BLaER1 (cell line): ENCODE measurements at regions not wholly inside any gene's neighbourhood (a gene's known extent, or its start where the extent isn't known, plus 50 kb on each side); places are given as distances from the start of the nearest gene placed in this dataset.

ENCODE experiments used
- H3K27ac ChIP-seq: shearing (Covaris generic); formaldehyde crosslinking; 2 replicates; pipeline ENCODE4 v1.8.1; 2022
- H3K27me3 ChIP-seq: shearing (Covaris generic); formaldehyde crosslinking; 2 replicates; pipeline ENCODE4 v1.8.1; 2022
- H3K36me3 ChIP-seq: shearing (Covaris generic); formaldehyde crosslinking; 2 replicates; pipeline ENCODE4 v1.8.1; 2022
- H3K4me1 ChIP-seq: shearing (Covaris generic); formaldehyde crosslinking; 2 replicates; pipeline ENCODE4 v1.8.1; 2022
- H3K4me2 ChIP-seq: shearing (Covaris generic); formaldehyde crosslinking; 2 replicates; pipeline ENCODE4 v1.8.1; 2022
- H3K4me3 ChIP-seq: shearing (Covaris generic); formaldehyde crosslinking; 2 replicates; pipeline ENCODE4 v1.8.1; 2022
- H3K9ac ChIP-seq: shearing (Covaris generic); formaldehyde crosslinking; 2 replicates; pipeline ENCODE4 v1.8.1; 2022
- H3K9me3 ChIP-seq: shearing (Covaris generic); formaldehyde crosslinking; 2 replicates; pipeline ENCODE4 v1.8.1; 2022
- H4K20me1 ChIP-seq: shearing (Covaris generic); formaldehyde crosslinking; 2 replicates; pipeline ENCODE4 v1.8.1; 2022
- Cebpa-rat ChIP-seq: shearing (Covaris generic); IDR thresholded peaks from 2 replicates; pipeline ENCODE4 v1.8.1; 2022

DNA sequence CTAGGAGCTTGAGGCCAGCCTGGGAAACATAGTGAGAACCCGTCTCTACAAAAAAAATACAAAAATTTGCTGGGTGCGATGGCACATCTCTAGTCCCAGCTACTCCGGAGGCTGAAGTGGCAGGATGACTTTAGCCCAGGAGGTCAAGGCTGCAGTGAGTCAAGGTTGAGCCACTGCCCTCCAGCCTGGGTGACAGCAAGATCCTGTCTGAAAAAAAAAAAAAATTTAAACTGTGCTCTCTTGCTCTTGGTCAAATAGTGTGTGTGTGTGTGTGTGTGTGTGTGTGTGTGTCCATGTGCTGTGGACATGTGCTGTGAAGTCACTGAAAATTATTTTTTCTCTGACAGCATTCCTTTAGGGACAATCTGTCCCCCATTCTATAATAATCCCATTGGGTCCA is 62.1 kb upstream of the TCF7L2 start:
- no peak overlapping the region for H3K27ac ChIP-seq
- H4K20me1 ChIP-seq, result no peaks in the 10 kb centered on the region
- H3K4me2 ChIP-seq, result no peak overlapping the region
- no peaks in the 10 kb centered on the region for H3K36me3 ChIP-seq
- peaks cover 19% of the 10 kb centered on the region for H3K9me3 ChIP-seq
- no peak overlapping the region for H3K4me3 ChIP-seq
- no peak for TF ChIP-seq Cebpa-rat
- no peaks in the 10 kb centered on the region for H3K27me3 ChIP-seq
- H3K4me1 ChIP-seq, result peaks cover 7% of the 10 kb centered on the region
- H3K9ac ChIP-seq, result no peak overlapping the region

- Histone ChIP-seq H4K20me1 (no peaks in the 10 kb centered on the region), H3K4me2 (no peak overlapping the region; the same call in 1 of the 2 replicates), H3K36me3 (no peaks in the 10 kb centered on the region), H3K4me3 (no peak overlapping the region), H3K27ac (no peak overlapping the region), H3K4me1 (no peaks in the 10 kb centered on the region), H3K9ac (no peak overlapping the region), H3K27me3 (no peaks in the 10 kb centered on the region), H3K9me3 (peaks cover 11% of the 10 kb centered on the region; the same call in 1 of the 2 replicates)
- TF ChIP-seq Cebpa-rat, result no peak
These were observed 54.8 kb upstream of the TCF7L2 start for GRCh38 chr10:112895292-112895691.

GRCh38 chr10:112896273-112896672 is 53.8 kb upstream of the TCF7L2 start:
- no peak overlapping the region for H3K9ac ChIP-seq
- no peaks in the 10 kb centered on the region for H3K4me1 ChIP-seq
- no peaks in the 10 kb centered on the region for H4K20me1 ChIP-seq
- no peak for TF ChIP-seq Cebpa-rat
- H3K36me3 ChIP-seq, result no peaks in the 10 kb centered on the region
- no peak overlapping the region for H3K27ac ChIP-seq
- no peaks in the 10 kb centered on the region for H3K27me3 ChIP-seq
- peaks cover 11% of the 10 kb centered on the region; the same call in 1 of the 2 replicates for H3K9me3 ChIP-seq
- no peak overlapping the region for H3K4me2 ChIP-seq
- H3K4me3 ChIP-seq, result no peak overlapping the region

DNA sequence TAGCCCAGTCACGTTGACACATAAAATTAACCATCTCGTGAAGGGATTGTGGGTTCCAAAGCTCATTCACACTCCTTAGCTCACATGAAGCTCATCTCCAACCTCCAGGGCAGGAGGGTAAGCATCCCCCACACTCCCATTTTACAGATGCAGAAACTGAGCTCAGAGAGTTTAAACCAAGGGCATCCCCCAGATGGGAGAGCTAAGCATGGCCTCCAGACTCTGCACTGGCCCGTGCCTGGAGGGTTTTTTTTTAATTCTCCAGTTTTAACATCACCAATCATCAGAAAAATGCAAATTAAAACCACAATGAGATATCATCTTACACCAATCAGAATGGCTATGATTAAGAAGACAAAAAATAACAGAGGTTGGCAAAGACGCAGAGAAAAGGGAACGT is 53.3 kb upstream of the TCF7L2 start:
- no peaks in the 10 kb centered on the region for H3K4me1 ChIP-seq
- no peaks in the 10 kb centered on the region for H3K36me3 ChIP-seq
- no peak overlapping the region for H3K9ac ChIP-seq
- H3K4me2 ChIP-seq, result no peak overlapping the region
- no peaks in the 10 kb centered on the region for H4K20me1 ChIP-seq
- no peak overlapping the region for H3K27ac ChIP-seq
- no peak for TF ChIP-seq Cebpa-rat
- H3K27me3 ChIP-seq, result no peaks in the 10 kb centered on the region
- H3K9me3 ChIP-seq, result peaks cover 8% of the 10 kb centered on the region; the same call in 1 of the 2 replicates
- no peak overlapping the region for H3K4me3 ChIP-seq

DNA sequence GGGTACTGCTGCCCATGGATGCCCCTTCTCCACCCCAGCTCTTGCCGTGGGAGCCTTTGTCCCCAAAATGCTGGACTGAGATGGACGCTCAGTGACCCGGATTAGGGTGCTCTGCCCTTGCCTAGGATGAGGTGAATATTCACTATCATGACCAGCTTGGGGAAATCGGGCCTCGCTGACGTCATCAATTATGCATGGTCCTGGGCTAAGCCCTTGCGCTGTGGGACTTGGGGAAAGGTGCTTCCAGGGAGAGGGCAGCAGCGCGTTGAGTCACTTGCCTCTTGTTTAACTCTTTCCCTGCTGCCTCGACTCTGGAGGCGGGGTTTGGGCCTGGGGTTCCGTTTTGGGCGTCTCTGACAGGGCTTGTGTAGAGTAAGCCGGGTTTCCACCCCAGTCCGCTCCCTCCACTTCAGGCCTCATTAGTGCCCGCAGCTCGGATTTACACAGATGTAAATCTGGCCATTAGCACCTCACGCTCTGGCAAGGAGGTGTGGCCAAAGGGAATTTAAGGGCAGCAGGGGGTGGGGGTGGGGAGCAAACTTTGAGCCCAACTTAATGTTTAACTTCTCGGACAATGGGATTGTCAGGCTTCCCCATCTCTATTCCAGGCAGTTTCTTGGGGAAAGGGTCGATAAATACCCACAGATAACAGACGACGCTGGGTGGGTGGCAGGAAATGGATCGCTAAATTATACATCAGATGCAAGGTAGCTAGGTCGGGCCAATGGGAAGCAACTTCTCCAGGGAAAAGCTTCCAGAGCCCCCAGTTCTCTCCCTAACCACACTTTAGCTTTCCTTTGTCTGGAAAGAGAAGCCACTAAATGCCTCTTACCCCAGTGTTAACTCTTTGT is 51.3 kb upstream of the TCF7L2 start:
- H3K9me3 ChIP-seq, result no peaks in the 10 kb centered on the region
- no peak overlapping the region for H3K4me2 ChIP-seq
- no peak overlapping the region for H3K9ac ChIP-seq
- no peaks in the 10 kb centered on the region for H3K4me1 ChIP-seq
- no peaks in the 10 kb centered on the region for H4K20me1 ChIP-seq
- no peak overlapping the region for H3K4me3 ChIP-seq
- no peak overlapping the region for H3K27ac ChIP-seq
- no peaks in the 10 kb centered on the region for H3K36me3 ChIP-seq
- H3K27me3 ChIP-seq, result no peaks in the 10 kb centered on the region
- TF ChIP-seq Cebpa-rat, result no peak

- Histone ChIP-seq H3K4me1 (no peaks in the 10 kb centered on the region), H3K36me3 (no peaks in the 10 kb centered on the region), H3K9ac (no peak overlapping the region), H3K9me3 (no peaks in the 10 kb centered on the region), H3K4me2 (no peak overlapping the region), H4K20me1 (no peaks in the 10 kb centered on the region), H3K4me3 (no peak overlapping the region), H3K27me3 (no peaks in the 10 kb centered on the region), H3K27ac (no peak overlapping the region)
- no peak for TF ChIP-seq Cebpa-rat
These were observed 50.5 kb upstream of the TCF7L2 start for GRCh38 chr10:112899391-112900065.
